DMS 273 (cell line): ENCODE measurements at regions not wholly inside any gene's neighbourhood (a gene's known extent, or its start where the extent isn't known, plus 50 kb on each side); places are given as distances from the start of the nearest gene placed in this dataset.

Experiments
- DNase-seq: peaks from one replicate; lab custom pipeline; 2025; ENCODE audit not compliant: unreplicated experiment; lab: John Stamatoyannopoulos, UW

DNA sequence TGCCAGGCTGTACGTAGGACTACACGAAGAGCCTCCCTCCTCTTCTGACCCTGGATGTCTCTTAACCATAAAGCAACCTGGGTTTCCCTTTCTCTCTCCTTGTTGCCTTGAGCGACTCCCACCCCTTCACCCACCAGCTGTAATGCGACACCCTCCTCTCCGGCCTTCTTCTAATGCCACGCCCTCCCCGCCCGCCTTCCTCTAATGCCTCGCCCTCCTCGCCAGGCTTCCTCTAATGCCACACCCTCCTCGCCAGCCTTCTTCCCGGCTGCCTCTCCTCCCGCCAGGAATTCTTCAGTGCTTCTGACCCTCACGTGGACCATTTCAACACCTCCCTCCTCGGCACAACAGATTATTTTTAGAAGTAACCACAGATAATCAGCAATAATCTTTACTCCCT lies 348.5 kb upstream of the SHH start:
- DNase-seq = peak; percentile 15

DNA sequence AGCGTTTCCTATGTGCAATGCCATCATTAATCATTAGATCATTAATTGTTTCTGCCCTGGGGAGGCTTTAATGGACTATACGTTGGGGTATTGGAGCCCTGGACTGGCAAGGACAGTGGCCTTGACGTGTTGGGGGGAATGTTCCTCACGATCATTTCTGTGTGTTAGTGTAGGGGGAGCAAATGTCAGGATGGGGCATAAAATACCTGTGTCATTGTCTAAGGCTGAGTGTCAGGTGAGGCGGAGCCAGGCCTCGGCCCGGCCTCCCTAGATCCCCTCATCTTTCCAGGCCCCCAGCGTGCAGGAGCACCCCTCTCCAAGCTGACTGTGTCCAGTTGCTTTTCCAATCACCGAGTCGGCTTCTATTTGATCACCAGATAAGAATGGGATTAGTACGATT lies 346.4 kb upstream of the SHH start:
- no peak for DNase-seq

DNA sequence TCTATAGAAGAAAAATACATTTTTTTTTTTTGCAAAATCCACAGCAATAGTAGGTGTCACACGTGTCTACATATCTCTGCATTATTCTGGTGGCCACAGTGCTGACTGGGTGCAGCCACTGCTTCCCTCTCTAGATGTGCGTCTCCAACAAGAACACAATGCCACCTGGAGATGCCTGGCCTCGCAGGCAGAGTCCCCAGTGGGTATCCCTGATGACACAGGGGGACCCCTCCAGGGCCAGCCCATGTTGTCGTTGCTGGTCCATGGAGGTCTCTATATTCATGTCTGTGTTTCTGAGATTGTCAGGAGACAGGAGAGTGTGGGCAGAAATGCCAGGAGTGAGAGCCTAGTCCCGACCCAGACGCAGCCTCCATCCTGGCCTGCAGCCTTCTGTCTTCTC lies 345.9 kb upstream of the SHH start:
- no peak for DNase-seq

DNA sequence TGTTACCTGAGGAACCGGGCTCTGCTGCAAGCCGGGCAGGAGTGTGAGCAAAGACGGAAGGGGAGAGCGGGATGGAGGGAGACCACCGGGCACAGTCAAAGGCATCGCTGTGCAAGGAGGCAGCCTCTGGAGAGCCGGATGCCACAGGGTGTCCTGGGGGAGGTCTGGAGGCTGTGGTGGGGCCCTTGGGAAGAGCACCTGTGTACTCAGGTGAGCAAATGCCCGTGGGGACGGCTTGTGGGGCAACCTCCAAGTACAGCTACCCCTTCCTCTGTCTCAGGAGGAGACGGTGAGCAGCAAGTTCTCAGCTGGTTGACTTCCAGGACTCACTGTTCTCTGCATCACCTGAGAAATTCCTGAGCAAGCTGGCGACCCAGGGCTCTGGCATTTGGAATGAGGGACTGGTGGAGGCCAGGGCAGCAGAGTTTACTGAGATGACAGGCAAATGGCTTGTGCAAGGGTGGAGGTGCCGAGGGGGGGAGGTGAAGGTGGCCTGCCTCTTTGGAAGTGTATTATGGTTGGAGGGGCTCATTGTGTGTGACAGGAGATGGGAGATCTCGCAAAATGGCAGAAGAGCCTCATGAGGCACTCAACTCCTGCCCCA lies 345.2 kb upstream of the SHH start:
- DNase-seq = no peak

DNA sequence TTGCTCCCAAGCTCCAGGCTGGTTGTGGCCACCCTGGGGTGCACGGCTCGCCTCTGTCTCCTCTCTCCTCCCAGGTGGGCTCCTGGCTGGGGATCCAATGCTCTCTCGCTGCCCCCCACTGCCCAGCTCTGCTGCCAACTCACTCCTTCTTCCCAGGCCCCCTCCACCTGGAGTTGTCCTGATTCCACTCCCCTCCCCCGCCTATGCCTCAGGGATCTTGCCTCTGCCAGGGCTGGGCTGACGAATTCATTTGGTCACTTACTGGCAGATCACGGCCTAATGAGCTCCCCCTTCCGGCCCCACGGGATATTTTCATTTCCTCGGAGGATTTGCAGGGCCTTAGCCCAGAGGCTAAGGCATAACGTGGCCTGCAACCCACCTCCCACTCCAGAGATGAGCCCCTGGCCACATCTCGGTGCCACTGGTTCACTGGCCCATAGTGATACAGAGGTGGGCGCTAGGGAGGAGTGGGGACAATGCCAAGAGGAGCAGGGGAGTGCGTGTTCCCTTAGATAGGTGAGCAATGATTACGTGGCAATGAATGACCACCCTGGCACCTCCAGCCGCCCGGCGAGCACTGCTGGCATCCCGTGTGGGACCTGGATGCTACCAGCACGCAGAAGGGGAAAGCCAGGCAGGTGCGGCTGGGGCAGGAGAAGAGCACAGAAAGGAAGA lies 344.6 kb upstream of the SHH start:
- peak; percentile 38 for DNase-seq

DNA sequence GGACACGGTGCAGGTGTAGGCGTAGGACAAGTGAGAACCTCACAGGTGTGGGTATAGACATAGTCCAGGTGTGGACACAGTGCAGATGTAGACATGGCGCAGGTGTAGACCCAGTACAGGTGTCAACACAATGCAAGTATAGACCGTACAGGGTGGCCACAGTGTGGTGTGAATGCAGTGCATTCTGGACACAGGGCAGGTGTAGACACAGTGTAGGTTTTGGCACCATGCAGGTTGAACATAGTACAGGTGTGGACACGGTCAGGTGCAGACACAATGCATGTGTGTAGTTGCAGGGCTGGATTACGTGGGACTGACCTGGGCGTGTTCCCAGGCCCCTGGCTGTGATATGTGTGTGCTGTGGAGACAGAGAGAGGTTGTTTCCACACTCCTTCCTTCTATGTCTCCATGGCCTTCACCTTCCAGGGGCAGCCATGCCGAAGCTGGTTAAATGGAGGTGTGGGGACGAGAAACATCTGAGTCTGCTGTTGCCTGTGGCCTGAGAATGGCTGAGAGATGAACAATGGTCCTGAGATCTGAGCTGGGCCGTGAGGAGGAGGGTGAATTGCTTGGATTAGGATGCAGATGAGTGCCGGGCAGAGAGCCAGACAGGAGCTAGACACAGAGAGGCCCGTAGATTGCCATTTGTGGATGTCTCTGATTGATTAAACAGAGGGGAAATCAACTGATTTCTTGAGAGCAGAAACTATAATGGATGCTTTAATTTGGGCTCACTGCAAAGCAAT lies 343.9 kb upstream of the SHH start:
- peak; percentile 10 for DNase-seq

DNA sequence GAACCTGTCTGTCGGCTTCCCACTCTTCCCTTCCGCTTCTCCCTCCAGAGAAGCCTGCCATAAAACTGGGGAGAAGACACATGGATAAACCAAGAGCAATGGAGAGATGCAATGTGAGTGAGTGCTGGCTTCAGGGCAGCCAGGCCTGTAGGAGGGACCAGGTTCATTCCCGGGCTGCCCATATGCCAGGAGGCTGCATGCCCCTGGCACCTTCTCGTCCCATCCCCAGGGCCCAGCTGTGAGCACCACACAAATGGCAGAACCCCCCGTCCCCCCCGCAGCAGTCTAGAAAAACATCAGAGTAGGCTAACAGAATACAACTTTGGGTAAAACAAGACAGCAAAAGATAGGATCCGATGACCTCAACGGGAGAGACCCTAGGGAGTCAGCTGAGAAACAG lies 341.3 kb upstream of the SHH start:
- DNase-seq = no peak

DNA sequence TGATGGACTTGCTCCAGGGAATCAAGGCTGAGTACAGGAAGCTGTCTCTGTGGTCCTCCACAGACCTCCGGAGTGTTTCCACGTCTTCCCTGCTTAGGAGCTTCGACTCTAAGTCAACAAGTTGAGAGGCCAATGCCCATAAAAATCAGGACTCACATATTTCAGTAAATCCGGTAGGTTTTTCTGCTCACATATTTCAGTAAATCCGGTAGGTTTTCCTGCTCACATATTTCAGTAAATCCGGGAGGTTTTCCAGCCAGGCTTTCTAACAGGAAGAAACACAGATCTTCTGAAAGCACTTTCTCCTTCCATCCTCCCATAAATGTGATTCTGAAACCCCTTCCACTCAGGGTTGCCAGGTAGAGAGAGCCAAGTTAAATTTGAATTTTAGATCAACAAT lies 340.1 kb upstream of the SHH start:
- DNase-seq = no peak

DNA sequence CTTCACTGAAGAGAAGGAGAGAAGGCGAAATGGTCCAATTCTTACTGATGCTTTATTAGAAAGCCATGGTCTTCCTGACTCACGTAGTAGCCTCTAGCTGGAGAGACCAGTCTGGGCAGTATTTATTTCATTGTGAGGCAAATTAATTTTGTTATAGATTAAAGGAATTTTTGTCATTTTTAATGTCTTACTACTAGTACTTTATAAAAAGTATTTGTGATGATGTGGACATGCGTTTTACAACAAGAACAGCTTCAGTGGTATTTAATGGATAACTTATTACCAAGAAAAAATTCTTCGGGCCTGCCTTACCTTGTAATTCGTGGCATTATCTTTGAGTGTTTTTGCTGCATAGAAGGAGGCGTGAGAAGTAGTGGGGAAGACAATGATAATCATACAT lies 339.4 kb upstream of the SHH start:
- DNase-seq = no peak

DNA sequence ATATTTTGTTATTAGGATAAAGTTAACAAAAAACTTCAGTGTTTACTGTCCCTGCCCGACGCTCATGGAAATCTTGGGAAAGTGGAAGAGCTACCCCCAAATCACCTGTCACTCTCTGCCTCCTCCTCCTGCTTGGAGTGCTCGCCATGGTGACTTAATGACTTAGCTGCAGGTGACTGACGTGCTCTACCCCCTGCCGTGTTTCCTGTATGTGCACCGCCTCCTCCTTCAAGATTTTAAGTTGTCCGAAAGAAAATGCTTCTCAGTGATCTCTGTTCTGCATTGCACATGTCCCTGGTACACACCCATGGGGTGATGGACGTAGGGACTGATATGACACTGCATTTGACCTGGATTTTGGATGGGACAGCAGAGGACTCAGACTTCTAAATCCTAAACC lies 338.8 kb upstream of the SHH start:
- DNase-seq = no peak

DNA sequence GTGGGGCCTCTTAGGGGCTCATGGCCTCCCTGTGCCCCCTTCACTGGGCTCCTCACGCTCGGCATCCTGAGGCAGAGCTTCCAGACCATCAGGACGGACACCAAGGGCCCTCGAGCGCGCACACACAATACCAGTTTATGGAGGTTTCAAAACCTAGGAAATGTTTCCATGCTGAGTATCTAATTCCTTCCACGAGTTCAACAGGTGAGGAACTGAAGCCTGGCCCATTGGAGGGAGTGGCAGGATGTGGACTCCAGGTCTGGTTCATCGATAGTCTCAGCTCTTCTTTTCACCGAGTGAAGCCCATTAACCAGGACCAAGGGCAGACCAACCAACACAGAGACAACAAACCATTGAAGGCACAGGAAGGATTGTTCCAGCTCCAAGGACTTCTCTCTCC lies 336.7 kb upstream of the SHH start:
- DNase-seq = no peak

DNA sequence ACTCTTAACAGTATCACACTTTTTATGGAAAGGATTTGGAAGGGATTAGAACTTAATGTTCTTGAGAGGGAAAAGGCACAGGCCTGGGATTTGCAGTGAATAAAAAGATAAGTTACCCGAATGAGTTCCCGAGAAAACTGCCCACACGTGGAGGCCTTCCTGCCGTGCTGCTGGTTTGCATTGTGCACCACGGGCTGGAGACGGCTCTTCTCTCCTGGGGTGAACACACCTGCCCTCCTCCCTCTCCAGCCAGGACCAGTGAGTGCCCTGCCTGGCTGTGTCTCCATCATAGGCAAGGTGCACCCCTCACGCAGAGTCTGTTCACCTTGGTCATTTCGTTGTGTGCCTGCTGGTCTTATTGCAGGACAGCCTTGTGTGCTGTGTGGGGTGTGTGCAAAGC lies 336.3 kb upstream of the SHH start:
- no peak for DNase-seq

DNA sequence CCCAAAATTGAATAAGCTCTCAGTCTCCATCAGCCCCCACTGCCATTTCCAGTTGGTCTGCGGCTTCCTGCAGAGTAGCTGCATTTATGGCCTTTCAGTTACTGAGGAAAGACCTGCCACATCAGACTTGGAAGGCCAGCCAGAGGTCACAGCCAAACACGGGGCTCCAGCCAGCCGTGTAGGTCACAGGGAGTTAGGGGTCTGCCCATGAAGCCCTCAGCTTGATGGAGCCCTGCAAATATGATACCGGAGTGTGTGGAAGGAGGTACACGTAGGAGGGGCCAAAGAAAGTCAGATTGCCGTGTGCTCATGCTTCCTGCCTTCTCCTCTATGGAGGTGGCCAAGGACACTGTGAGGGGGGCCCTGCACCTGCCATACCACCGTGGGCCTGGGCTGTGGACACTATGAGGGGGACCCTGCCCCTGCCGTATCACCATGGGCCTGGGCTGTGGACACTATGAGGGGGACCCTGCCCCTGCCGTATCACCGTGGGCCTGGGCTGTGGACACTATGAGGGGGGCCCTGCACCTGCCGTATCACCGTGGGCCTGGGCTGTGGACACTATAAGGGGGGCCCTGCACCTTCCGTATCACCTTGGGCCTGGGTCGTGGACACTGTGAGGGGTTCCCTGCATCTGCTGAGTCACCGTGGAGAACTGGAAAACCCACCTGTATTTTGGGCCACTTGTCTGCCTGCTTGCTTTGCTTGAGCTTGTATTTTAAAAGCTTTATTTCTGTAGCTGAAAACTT lies 335.7 kb upstream of the SHH start:
- no peak for DNase-seq

DNA sequence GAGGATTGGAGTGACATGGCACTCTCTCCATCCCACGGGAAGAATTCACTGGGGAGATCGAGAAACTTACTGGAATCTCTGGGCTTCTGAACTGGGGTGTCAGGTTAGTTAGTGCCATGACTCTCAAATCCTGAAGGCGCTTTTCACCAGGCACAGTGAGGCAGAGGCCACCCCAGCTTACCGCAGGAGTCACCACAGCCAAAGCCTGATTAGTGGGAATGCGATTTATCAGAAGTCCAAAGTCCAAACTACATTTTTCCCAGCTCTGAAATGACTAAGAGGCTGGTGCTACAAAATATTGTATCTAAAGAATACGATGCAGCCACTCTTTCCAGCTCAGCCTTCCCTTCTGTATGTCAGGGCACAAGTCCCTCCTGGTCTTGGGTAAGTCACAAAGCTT lies 334.8 kb upstream of the SHH start:
- DNase-seq = no peak

DNA sequence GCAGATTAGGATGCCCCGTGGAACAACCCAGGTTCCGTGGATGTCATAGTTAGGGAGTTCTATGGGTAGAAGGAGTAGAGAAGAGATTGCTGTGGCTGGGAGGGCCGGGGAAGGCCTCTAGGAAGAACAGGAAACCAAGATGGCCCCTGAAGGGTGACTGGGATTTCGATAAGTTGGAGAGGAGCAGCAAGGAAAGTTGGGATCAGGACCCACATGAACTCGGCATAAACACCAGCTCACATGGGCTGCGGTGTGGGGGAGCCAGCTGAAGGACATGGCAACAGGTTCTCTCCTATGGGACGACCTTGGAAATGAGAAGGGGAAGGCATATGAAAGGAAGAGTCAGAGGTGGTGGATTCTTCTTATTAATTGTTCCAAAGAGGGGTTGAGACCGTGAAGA lies 333.7 kb upstream of the SHH start:
- DNase-seq = no peak

DNA sequence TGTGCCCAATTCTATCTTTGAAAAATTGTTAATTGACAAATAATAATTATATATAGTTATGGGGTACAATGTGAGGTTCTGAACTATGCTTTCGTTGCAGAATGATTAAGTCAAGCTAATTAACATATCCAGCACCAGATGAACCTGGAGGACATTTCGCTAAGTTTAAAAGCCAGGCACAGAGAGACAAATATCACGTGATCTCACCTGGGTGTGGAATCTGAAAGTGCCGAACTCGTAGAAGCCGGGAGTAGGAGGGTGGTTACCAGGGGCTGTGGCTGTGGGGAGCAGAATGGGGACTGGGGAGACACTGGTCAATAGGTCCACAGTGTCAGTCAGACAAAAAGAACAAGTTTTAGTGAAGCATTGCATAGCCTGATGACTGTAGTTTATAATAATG lies 332.9 kb upstream of the SHH start:
- no peak for DNase-seq

DNA sequence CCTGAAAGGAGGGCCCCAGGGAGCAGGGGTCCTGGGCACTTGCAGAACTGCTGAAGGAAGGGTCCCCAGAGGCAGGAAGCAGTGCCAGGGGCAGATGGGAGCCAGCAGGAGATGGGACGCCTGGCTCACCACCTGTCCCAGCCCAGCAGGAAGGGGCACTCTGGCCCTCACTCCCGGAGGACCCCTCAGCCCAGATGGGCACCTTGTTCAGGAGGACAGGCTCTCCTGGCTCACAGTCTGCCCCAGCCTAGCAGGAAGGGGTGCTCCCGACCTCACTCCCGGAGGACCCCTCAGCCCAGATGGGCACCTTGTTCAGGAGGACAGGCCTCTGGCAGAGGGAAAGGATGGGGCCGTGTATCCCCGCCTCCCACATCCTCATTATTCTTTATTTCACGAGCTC lies 331.4 kb upstream of the SHH start:
- no peak for DNase-seq

DNA sequence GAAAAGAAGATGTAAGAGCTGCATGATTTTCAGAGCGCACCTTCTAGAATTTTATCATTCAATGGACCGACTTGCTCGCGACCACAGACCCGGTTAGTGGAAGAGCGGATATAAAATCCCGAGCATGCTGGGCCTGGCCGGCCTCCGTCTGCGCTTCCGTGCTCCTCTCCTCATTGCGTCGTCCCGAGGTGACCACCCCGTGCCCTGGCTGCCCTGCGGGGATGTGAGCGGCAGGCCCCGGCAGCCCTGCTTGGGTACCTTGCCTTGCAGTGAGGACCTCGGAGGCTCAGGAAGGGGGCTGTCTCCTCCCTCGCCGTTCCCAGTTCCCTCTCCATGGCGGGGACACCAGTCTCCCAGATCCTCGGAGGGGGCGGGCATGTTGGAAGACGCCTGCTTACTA lies 330.9 kb upstream of the SHH start:
- DNase-seq = no peak

DNA sequence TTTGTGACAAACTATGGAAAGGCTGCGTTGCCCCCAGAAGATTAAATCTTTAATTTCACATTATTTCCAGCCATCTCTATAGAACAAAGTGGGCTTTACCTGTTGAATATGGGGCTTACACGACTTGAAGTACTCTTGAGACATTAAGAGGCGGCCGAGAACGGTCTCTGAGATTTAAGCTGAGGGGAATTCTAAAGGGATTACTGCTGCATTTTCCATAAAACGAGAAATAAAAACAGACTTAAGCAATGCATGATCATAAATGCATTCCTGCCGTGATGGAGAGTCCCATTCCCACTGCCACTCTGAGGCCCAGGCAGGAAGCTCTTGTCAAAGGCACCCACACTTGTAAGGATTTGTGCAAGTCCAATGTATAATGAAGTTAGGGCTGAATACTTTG lies 329.7 kb upstream of the SHH start:
- no peak for DNase-seq

DNA sequence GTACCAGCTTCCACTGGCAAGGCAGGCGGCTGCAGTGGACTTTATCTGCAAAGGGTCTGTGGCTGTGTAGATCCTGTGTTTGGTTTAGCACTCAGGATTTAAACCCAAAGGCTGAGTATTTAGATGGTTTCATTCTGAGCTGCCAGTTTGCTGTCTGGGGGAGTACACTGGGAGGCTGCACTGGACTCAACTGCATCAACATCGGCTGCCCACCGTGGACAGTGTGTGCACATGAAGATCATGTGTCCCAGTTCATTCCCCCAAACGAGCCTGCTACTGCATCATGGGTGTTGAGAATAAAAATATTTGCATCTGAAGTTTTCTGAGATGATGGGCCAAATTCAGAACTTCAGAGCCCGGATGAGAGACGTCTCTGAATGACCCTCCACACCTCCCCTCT lies 328.6 kb upstream of the SHH start:
- no peak for DNase-seq

DNA sequence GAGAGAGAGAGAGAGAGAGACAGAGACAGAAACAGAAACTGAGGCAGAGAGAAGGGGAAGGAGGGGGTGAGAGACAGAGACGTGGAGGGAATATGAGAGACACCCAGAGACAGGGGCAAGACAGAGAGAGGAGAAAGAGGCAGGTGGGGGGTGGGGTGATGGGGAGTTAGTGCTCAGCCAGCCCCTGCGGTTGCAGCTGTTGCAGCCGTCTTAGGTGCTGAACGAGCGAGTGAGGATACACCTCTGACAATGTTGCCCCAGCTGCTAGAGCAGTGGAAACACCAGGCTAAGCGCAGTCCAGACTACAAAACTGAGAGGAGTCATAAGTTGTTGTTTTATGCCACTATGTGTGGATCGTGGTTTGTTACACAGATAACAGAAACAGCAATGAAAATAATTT lies 328.2 kb upstream of the SHH start:
- no peak for DNase-seq

DNA sequence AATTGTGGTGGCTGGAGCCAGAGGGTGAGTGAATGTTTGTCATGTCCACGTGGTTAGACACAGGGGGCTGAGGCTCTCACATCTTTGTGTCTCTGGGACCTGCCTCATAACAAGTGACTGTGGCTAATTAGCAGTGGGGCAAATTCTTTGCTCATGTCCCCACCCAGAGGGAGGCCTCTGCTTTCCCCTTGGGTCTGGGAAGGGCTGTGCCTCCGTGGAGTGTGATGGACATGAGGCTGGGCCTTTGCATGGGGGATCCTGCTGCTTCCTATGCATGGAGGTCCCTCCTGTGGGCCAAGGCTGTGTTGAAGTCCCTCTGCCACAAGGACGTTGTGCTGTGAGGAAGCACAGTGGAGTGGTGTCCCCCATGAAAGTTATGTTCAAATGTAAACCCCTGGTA lies 327.4 kb upstream of the SHH start:
- DNase-seq = no peak
